ENCODE measurements at regions not wholly inside any gene's neighbourhood (a gene's known extent, or its start where the extent isn't known, plus 50 kb on each side); places are given as distances from the start of the nearest gene placed in this dataset.

GRCh38 chr3:98974442-98974841, 72.9 kb upstream of the DCBLD2 start:
- no peaks in the 10 kb centered on the region for H3K36me3 Mint-ChIP-seq (ENCODE audit: low read depth)
- no peak overlapping the region for H3K4me3 Mint-ChIP-seq
- no peak overlapping the region for H3K27ac Mint-ChIP-seq
- no peak for DNase-seq
- H3K4me1 Mint-ChIP-seq, result no peaks in the 10 kb centered on the region
- H3K9me3 ChIP-seq (ENCODE audit: control insufficient read depth, low read length, poor library complexity, severe bottlenecking), result no peaks in the 10 kb centered on the region
- ATAC-seq, result no peak
- peaks cover under 1% of the 10 kb centered on the region for H3K27me3 Mint-ChIP-seq

DNA sequence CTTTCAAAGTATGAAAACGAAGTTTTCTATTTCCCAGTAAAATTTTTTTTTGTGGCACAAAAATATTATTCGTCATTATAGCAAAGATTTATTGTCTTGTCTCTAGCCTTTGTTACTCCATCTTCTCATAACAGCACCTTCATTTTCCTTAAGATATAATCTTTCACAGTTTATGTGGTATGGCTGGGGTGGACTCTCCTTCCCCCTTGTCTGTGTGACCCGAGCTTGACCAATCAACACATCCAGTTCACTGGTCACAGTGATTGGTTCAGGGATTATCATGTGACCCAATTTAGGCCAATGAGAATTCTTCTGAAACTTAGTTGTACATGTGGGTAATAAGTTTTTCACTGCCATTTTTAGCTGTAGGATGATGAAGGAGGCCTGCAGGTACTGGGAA, 71.2 kb upstream of the DCBLD2 start:
- Mint-ChIP-seq H3K4me1 (no peaks in the 10 kb centered on the region), H3K4me3 (no peak overlapping the region), H3K27ac (no peak overlapping the region), H3K36me3 (ENCODE audit: low read depth) (no peaks in the 10 kb centered on the region), H3K27me3 (no peaks in the 10 kb centered on the region)
- no peaks in the 10 kb centered on the region for H3K9me3 ChIP-seq (ENCODE audit: control insufficient read depth, low read length, poor library complexity, severe bottlenecking)
- no peak for ATAC-seq
- DNase-seq, result no peak

DNA sequence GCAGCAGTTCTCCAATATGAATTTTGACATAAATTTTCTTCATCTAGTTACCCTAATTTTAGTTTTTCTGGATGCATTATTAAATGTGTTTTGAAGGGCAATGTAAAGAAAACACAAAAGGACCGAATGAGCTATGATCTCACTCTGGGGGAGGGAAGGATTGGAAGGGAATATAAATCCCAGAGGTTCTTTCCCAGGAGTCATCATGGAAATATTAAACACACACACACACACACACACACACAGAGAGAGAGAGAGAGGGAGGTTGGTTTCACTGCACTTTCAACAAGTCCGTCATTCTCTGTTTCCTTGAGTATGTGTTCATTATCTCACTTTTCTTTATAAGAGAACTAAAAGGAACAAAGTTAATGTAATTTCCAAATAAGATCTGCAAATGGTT, 70.7 kb upstream of the DCBLD2 start:
- H3K27me3 Mint-ChIP-seq, result no peaks in the 10 kb centered on the region
- no peak for DNase-seq
- ATAC-seq, result no peak
- H3K36me3 Mint-ChIP-seq (ENCODE audit: low read depth), result no peaks in the 10 kb centered on the region
- H3K4me1 Mint-ChIP-seq, result no peaks in the 10 kb centered on the region
- no peak overlapping the region for H3K4me3 Mint-ChIP-seq
- H3K27ac Mint-ChIP-seq, result no peak overlapping the region
- H3K9me3 ChIP-seq (ENCODE audit: control insufficient read depth, low read length, poor library complexity, severe bottlenecking), result no peaks in the 10 kb centered on the region

- ATAC-seq (no peak), DNase-seq (no peak)
- H3K4me3 Mint-ChIP-seq, result no peak overlapping the region
- H3K4me1 Mint-ChIP-seq, result no peaks in the 10 kb centered on the region
- no peaks in the 10 kb centered on the region for H3K9me3 ChIP-seq (ENCODE audit: control insufficient read depth, low read length, poor library complexity, severe bottlenecking)
- no peaks in the 10 kb centered on the region for H3K36me3 Mint-ChIP-seq (ENCODE audit: low read depth)
- H3K27ac Mint-ChIP-seq, result no peak overlapping the region
- no peaks in the 10 kb centered on the region for H3K27me3 Mint-ChIP-seq
These were observed 69.7 kb upstream of the DCBLD2 start for GRCh38 chr3:98971169-98971681.

DNA sequence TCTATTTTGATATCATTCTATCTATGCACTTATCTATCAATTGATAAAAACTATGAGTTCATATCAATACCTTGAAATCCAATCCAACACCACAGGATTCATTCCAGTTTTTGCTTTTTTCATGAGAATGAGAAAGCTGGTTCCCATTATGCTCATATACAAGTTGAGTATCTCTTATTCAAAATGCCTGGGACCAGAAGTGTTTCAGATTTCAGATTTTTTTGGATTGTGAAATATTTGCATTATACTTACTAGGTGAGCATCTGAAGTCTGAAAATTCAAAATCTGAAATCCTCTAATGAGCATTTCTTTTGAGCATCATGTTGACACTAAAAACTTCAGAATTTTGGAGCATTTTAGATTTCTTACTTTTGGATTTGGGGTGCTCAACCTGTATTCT, 67.8 kb upstream of the DCBLD2 start:
- no peak for ATAC-seq
- no peaks in the 10 kb centered on the region for H3K4me1 Mint-ChIP-seq

GRCh38 chr3:98968824-98969223, 67.3 kb upstream of the DCBLD2 start:
- H3K27ac Mint-ChIP-seq, result no peak overlapping the region
- no peak for DNase-seq
- no peak for ATAC-seq
- H3K9me3 ChIP-seq (ENCODE audit: control insufficient read depth, low read length, poor library complexity, severe bottlenecking), result no peaks in the 10 kb centered on the region
- H3K4me1 Mint-ChIP-seq, result no peaks in the 10 kb centered on the region
- H3K36me3 Mint-ChIP-seq (ENCODE audit: low read depth), result no peaks in the 10 kb centered on the region
- no peaks in the 10 kb centered on the region for H3K27me3 Mint-ChIP-seq
- no peak overlapping the region for H3K4me3 Mint-ChIP-seq

More for the DNA sequence above, 67.8 kb upstream of the DCBLD2 start:
- no peak overlapping the region for H3K4me3 Mint-ChIP-seq
- H3K9me3 ChIP-seq (ENCODE audit: control insufficient read depth, low read length, poor library complexity, severe bottlenecking), result no peaks in the 10 kb centered on the region
- no peaks in the 10 kb centered on the region for H3K36me3 Mint-ChIP-seq (ENCODE audit: low read depth)
- no peak overlapping the region for H3K27ac Mint-ChIP-seq
- H3K27me3 Mint-ChIP-seq, result no peaks in the 10 kb centered on the region
- DNase-seq, result no peak

GRCh38 chr3:98968347-98968746, 66.9 kb upstream of the DCBLD2 start:
- no peaks in the 10 kb centered on the region for H3K36me3 Mint-ChIP-seq (ENCODE audit: low read depth)
- H3K9me3 ChIP-seq (ENCODE audit: control insufficient read depth, low read length, poor library complexity, severe bottlenecking), result no peaks in the 10 kb centered on the region
- no peaks in the 10 kb centered on the region for H3K4me1 Mint-ChIP-seq
- H3K27me3 Mint-ChIP-seq, result no peaks in the 10 kb centered on the region
- no peak overlapping the region for H3K27ac Mint-ChIP-seq
- H3K4me3 Mint-ChIP-seq, result no peak overlapping the region
- no peak for DNase-seq
- ATAC-seq, result no peak

DNA sequence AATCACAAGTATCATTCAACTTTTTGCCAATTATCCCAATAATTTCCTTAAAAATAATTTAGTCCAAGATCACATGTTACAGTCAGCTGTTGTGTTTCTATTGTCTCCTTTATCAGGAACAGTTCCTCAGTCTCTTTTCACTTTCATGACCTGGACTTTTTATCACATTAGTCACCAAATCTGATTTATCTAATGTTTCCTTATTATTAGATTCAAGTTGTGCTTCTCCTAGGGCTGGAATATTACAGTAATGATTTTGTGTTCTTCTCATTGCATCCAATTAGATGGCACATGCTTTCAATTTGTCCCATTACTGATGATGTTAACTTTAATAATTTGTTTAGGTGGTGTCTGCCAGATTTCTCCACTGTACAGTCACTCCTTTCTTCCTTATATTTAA, 66.3 kb upstream of the DCBLD2 start:
- Mint-ChIP-seq H3K36me3 (ENCODE audit: low read depth) (no peaks in the 10 kb centered on the region), H3K27me3 (no peaks in the 10 kb centered on the region), H3K4me1 (no peaks in the 10 kb centered on the region), H3K27ac (no peak overlapping the region), H3K4me3 (no peak overlapping the region)
- H3K9me3 ChIP-seq (ENCODE audit: control insufficient read depth, low read length, poor library complexity, severe bottlenecking), result no peaks in the 10 kb centered on the region
- DNase-seq (no peak), ATAC-seq (no peak)

DNA sequence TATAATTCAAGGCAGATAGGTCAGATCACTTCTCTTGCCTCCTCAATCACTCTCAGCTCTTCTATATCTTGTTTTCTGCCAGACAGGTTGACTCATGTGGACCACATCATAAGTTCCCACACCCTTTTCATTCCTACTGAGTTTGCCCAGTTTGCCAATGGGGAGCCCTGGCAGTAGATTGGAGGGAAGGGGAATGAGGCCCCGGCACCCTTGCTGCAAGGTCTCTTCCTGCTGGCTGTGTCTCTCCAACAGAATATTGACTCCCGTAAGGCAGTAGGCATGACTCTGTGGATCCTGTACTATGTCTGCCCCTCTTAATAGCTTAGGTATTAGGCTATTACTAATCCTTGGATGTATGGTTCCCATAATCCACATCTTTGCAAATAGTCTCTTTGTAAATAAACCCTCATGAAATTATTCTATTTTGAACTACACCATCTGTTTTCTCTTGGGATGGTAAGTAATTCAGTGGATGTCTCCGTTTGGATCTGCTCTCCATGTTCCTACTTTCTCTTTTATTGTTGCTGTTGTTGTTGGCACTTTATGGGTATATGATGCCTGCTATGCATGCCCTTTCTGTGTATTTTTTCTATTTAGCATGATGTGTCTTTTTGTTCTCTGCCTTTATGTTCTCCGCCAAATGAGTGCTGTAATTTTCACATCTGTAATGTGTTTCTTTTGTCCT, 65.5 kb upstream of the DCBLD2 start:
- DNase-seq (no peak), ATAC-seq (no peak)
- Mint-ChIP-seq H3K4me1 (no peaks in the 10 kb centered on the region), H3K36me3 (ENCODE audit: low read depth) (no peaks in the 10 kb centered on the region), H3K27ac (no peak overlapping the region), H3K4me3 (no peak overlapping the region), H3K27me3 (no peaks in the 10 kb centered on the region)
- H3K9me3 ChIP-seq (ENCODE audit: control insufficient read depth, low read length, poor library complexity, severe bottlenecking), result no peaks in the 10 kb centered on the region

GRCh38 chr3:98966434-98966833, 64.9 kb upstream of the DCBLD2 start:
- Mint-ChIP-seq H3K27ac (no peak overlapping the region), H3K4me3 (no peak overlapping the region), H3K36me3 (ENCODE audit: low read depth) (no peaks in the 10 kb centered on the region), H3K27me3 (no peaks in the 10 kb centered on the region), H3K4me1 (no peaks in the 10 kb centered on the region)
- DNase-seq (no peak), ATAC-seq (no peak)
- no peaks in the 10 kb centered on the region for H3K9me3 ChIP-seq (ENCODE audit: control insufficient read depth, low read length, poor library complexity, severe bottlenecking)

- H3K4me1 Mint-ChIP-seq, result no peaks in the 10 kb centered on the region
- no peaks in the 10 kb centered on the region for H3K9me3 ChIP-seq (ENCODE audit: control insufficient read depth, low read length, poor library complexity, severe bottlenecking)
- no peak overlapping the region for H3K4me3 Mint-ChIP-seq
- H3K27me3 Mint-ChIP-seq, result peaks cover 2% of the 10 kb centered on the region
- ATAC-seq, result no peak
- DNase-seq, result no peak
- H3K36me3 Mint-ChIP-seq (ENCODE audit: low read depth), result no peaks in the 10 kb centered on the region
- H3K27ac Mint-ChIP-seq, result no peak overlapping the region
These were observed 63.3 kb upstream of the DCBLD2 start for GRCh38 chr3:98964784-98965183.

DNA sequence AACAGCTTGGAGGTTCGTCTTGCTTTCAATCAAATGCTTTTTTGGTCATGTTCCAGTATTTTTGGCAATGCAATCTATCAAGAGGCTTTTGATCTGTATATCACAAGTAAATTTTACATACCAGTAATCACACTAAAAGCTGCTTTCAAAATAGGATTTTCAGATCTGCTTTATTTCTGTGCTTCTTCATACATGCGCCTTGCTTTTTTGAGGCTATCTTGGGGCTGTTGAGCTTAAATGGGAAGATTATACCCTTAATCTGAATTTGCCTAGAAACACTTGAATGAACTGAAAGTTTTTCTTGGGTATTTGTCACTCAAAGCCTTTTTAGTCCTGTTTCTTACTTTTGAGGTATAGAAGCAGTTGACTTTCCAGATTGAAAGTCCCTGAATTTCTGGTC, 62.1 kb upstream of the DCBLD2 start:
- H3K27me3 Mint-ChIP-seq, result peaks cover 14% of the 10 kb centered on the region
- no peak overlapping the region for H3K4me3 Mint-ChIP-seq
- no peaks in the 10 kb centered on the region for H3K9me3 ChIP-seq (ENCODE audit: control insufficient read depth, low read length, poor library complexity, severe bottlenecking)
- no peak for ATAC-seq
- H3K36me3 Mint-ChIP-seq (ENCODE audit: low read depth), result no peaks in the 10 kb centered on the region
- H3K4me1 Mint-ChIP-seq, result no peaks in the 10 kb centered on the region
- no peak for DNase-seq
- H3K27ac Mint-ChIP-seq, result no peak overlapping the region

DNA sequence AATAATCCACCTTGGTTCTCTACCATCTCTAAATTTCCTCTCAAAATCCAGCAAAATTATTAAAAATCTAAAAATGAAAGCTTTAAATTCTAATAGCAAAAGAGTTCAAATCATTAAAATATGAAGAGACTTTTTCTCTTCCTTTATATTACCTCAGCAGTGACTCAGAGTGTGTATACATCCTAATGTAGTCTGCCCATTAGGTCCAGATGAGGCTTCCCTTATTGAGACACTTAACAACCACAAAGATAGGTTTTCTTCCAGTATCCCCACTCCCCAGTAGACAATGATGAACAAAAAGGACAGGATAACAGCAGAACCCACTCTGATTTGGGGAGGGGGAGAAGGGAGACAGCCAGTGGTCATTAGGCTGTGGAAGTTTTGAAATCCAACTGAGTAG, 61.5 kb upstream of the DCBLD2 start:
- Mint-ChIP-seq H3K4me3 (no peak overlapping the region), H3K27me3 (peaks cover 15% of the 10 kb centered on the region), H3K4me1 (no peaks in the 10 kb centered on the region), H3K36me3 (ENCODE audit: low read depth) (no peaks in the 10 kb centered on the region), H3K27ac (no peak overlapping the region)
- no peaks in the 10 kb centered on the region for H3K9me3 ChIP-seq (ENCODE audit: control insufficient read depth, low read length, poor library complexity, severe bottlenecking)
- ATAC-seq (no peak), DNase-seq (no peak)

DNA sequence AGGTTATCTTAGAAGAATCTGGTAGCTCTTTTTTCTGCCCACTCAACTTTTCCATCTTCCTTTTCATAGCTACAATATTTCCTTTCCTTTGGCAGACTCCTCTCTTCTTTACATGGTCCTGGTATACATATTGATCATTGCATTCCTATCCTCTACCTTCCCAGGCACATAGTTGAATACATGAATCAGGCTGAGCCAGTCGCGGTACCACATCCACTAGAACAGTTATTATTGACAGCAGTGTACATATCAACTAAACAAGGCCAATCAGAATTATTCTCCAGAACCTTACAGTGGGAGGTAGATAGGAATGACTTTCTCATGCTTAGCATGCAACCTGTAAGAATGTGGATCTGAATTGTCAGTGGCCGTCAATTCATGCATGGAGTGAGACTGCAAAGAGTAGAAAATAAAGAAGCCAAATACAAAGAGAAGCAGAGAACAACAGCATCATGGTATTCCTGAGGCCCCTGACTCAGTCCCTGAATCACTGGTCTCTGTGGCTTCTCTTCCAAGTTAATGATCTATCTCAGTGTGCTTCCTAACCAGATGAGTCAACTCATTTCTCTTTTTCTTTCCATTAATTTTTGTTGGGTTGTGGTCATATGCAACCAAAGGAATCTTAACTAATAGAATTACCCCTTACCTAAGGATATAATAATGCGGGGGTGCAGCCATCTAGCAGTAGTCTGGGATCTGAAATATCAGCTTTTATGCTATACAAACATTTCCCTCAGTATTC, 60.9 kb upstream of the DCBLD2 start:
- H3K36me3 Mint-ChIP-seq (ENCODE audit: low read depth), result no peaks in the 10 kb centered on the region

More for the DNA sequence above, 60.9 kb upstream of the DCBLD2 start:
- Mint-ChIP-seq H3K4me1 (no peaks in the 10 kb centered on the region), H3K27me3 (peaks cover 15% of the 10 kb centered on the region), H3K27ac (no peak overlapping the region), H3K4me3 (no peak overlapping the region)
- no peaks in the 10 kb centered on the region for H3K9me3 ChIP-seq (ENCODE audit: control insufficient read depth, low read length, poor library complexity, severe bottlenecking)
- no peak for ATAC-seq
- no peak for DNase-seq

Measured in T-helper 17 cell (primary cell).